ENCODE measurements at regions not wholly inside any gene's neighbourhood (a gene's known extent, or its start where the extent isn't known, plus 50 kb on each side); places are given as distances from the start of the nearest gene placed in this dataset.

DNA sequence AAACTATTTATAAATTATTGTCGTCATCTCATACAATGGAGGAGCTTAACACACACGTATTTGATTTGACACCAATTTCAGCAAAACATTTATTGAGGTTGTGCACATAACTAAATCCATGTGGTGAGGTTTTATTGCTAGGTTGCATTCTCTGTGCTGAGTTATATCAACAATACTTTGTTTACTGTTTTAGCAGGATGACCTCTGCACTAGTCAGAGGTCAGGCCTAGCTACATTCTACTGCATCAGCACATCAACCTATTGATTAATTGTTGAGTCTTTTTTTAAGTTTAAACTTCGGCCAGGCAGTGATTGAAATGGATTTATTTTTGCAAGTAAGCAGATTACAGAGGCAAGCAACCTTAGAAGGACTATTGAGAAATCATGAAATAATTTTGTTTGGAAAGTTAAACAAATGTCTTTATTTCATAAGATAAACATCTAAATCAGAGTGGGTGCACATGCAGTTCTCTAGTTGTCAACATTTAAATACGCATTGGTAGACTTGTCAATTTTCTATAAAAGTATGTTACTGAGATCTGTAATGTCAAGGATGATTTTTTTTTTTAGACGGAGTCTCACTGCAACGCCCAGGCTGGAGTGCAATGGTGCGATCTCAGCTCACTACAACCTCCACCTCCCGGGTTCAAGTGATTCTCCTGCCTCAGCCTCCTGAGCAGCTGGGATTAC, 75.2 kb upstream of the CD28 start:
- H3K4me3 ChIP-seq, result no peak overlapping the region
- peaks cover 5% of the 10 kb centered on the region for H3K27me3 Mint-ChIP-seq (ENCODE audit: insufficient read depth, low read depth, poor library complexity)
- no peaks in the 10 kb centered on the region for H3K4me1 Mint-ChIP-seq
- no peak overlapping the region for H3K4me3 Mint-ChIP-seq
- H3K4me1 ChIP-seq (ENCODE audit: insufficient read depth), result no peaks in the 10 kb centered on the region
- DNase-seq (ENCODE audit: low spot score), result no peak
- no peaks in the 10 kb centered on the region for H3K36me3 Mint-ChIP-seq (ENCODE audit: low read depth)
- H3K36me3 ChIP-seq (ENCODE audit: insufficient read depth), result no peaks in the 10 kb centered on the region
- no peak for TF ChIP-seq REST (IDR thresholded peaks at IDR 0.05; ENCODE audit: unreplicated experiment)
- TF ChIP-seq ZNF331 (CRISPR knock-in tag; IDR thresholded peaks at IDR 0.05; ENCODE audit: low read depth), result no peak
- TF ChIP-seq EZH2 (IDR thresholded peaks at IDR 0.05; ENCODE audit: low read depth, unreplicated experiment), result no peak
- no peak for TF ChIP-seq STAT1 (IDR thresholded peaks at IDR 0.05; ENCODE audit: unreplicated experiment)
- TF ChIP-seq POLR2AphosphoS5 (IDR thresholded peaks at IDR 0.05; ENCODE audit: low read depth), result no peak
- TF ChIP-seq, protein P1, sequence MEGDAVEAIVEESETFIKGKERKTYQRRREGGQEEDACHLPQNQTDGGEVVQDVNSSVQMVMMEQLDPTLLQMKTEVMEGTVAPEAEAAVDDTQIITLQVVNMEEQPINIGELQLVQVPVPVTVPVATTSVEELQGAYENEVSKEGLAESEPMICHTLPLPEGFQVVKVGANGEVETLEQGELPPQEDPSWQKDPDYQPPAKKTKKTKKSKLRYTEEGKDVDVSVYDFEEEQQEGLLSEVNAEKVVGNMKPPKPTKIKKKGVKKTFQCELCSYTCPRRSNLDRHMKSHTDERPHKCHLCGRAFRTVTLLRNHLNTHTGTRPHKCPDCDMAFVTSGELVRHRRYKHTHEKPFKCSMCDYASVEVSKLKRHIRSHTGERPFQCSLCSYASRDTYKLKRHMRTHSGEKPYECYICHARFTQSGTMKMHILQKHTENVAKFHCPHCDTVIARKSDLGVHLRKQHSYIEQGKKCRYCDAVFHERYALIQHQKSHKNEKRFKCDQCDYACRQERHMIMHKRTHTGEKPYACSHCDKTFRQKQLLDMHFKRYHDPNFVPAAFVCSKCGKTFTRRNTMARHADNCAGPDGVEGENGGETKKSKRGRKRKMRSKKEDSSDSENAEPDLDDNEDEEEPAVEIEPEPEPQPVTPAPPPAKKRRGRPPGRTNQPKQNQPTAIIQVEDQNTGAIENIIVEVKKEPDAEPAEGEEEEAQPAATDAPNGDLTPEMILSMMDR (conservative IDR thresholded peaks at IDR 0.05; ENCODE audit: low read depth in 2 of 2), result no peak
- no peak for TF ChIP-seq JUNB (IDR thresholded peaks at IDR 0.05; ENCODE audit: unreplicated experiment)
- no peak overlapping the region for H2AFZ ChIP-seq
- H3F3A ChIP-seq (replicated peaks; ENCODE audit: low read depth), result no peaks in the 10 kb centered on the region
- no peaks in the 10 kb centered on the region for H3K9me2 ChIP-seq (ENCODE audit: insufficient read depth)
- H3K9me3 Mint-ChIP-seq, result no peaks in the 10 kb centered on the region
- no peak overlapping the region for H3K27ac Mint-ChIP-seq
- no peaks in the 10 kb centered on the region for H3K27me3 ChIP-seq (ENCODE audit: insufficient read depth)
- H3K79me2 ChIP-seq (replicated peaks; ENCODE audit: insufficient read depth), result no peaks in the 10 kb centered on the region
- H4K20me1 ChIP-seq (replicated peaks; ENCODE audit: insufficient read depth), result no peaks in the 10 kb centered on the region
- H3K27ac ChIP-seq (ENCODE audit: low read depth), result no peak overlapping the region
- ATAC-seq, result no peak
- no peak overlapping the region for H3K4me2 ChIP-seq

DNA sequence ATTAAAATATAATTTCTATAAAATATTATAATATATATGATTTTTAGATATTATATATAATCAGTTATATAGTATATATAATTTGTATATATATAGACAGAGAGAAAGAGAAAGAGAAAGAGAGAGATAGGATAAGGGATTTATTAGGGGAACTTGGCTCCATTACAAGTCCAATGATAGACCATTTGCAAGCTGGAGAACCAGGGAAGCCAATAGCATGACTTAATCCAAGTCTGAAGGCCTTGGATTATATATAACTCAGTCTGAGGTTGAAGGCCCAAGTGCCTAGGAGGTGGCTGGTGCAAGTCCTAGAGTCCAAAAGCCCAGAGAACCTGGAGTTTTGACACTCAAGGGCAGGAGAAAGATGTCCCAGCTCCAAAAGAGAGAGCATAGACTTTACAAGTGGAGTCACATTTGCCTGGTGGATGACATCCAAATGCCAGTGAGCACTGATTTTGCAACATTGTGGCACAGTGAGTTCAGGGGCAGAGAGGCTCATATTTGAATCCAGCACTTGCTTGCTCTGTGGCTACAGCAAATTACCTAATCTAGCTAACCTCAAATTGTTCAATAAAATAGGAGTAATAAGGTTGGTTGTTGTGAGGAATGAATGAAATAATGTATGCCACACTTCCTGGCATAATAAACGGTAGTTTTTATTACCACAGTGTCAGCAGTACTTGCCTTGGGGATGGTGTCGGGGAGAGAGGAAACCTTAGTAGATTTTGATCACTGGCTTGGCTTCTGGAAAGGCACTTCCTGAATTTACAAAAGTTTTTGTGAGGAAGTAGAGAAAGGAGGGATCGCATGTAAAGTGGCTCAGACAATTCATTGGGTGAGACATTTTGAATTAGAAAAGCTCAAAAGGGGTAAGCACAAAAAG, 69.6 kb upstream of the CD28 start:
- Histone ChIP-seq H3K4me2 (peak overlapping the region; percentile 61), H3K9me2 (ENCODE audit: insufficient read depth) (no peaks in the 10 kb centered on the region), H3F3A (replicated peaks; ENCODE audit: low read depth) (no peaks in the 10 kb centered on the region), H4K20me1 (replicated peaks; ENCODE audit: insufficient read depth) (no peaks in the 10 kb centered on the region), H3K27ac (ENCODE audit: low read depth) (peak overlapping the region; percentile 80), H3K27me3 (ENCODE audit: insufficient read depth) (no peaks in the 10 kb centered on the region), H3K36me3 (ENCODE audit: insufficient read depth) (no peaks in the 10 kb centered on the region), H2AFZ (peak overlapping the region; percentile 94), H3K79me2 (replicated peaks; ENCODE audit: insufficient read depth) (no peaks in the 10 kb centered on the region), H3K4me1 (ENCODE audit: insufficient read depth) (peaks cover 17% of the 10 kb centered on the region), H3K4me3 (no peak overlapping the region)
- peak overlapping the region; percentile 35 for H3K27ac Mint-ChIP-seq
- ATAC-seq (no peak; the same call in 2 of the 3 replicates), DNase-seq (ENCODE audit: low spot score) (peak; percentile 8)
- H3K9me3 Mint-ChIP-seq, result peaks cover 9% of the 10 kb centered on the region
- H3K27me3 Mint-ChIP-seq (ENCODE audit: insufficient read depth, low read depth, poor library complexity), result peaks cover 7% of the 10 kb centered on the region
- peaks cover 18% of the 10 kb centered on the region for H3K4me1 Mint-ChIP-seq
- H3K4me3 Mint-ChIP-seq, result no peak overlapping the region
- peaks cover 4% of the 10 kb centered on the region; the same call in 1 of the 3 replicates for H3K36me3 Mint-ChIP-seq (ENCODE audit: low read depth)
- TF ChIP-seq POLR2AphosphoS5 (IDR thresholded peaks at IDR 0.05; ENCODE audit: low read depth) (no peak), ZNF114 (CRISPR knock-in tag; IDR thresholded peaks at IDR 0.05) (no peak), NANOG (IDR thresholded peaks at IDR 0.05; ENCODE audit: borderline replicate concordance) (no peak), JUNB (IDR thresholded peaks at IDR 0.05; ENCODE audit: unreplicated experiment) (no peak), STAT1 (IDR thresholded peaks at IDR 0.05; ENCODE audit: unreplicated experiment) (no peak)
